IPS-20b (cell line): ENCODE measurements at regions not wholly inside any gene's neighbourhood (a gene's known extent, or its start where the extent isn't known, plus 50 kb on each side); places are given as distances from the start of the nearest gene placed in this dataset.

Experiments used
- H3K27ac ChIP-seq: one replicate; pipeline ENCODE4 v1.5.1; 2013; ENCODE audit warnings: low read length
- H3K27me3 ChIP-seq: 2 replicates; pipeline ENCODE4 v1.6.1; 2013; ENCODE audit warnings: mild to moderate bottlenecking, low read length, inconsistent platforms; ENCODE audit not compliant: insufficient read depth
- H3K36me3 ChIP-seq: 2 replicates; pipeline ENCODE4 v1.6.1; 2013; ENCODE audit warnings: low read depth, mild to moderate bottlenecking, inconsistent platforms, low read length, moderate library complexity; ENCODE audit not compliant: insufficient read depth
- H3K4me1 ChIP-seq: 2 replicates; pipeline ENCODE4 v1.6.1; 2013; ENCODE audit warnings: mild to moderate bottlenecking, control low read depth, inconsistent platforms, low read length, moderate library complexity; ENCODE audit not compliant: insufficient read depth
- H3K4me3 ChIP-seq: 2 replicates; pipeline ENCODE4 v1.5.1; 2013; ENCODE audit warnings: mild to moderate bottlenecking, low read length, inconsistent platforms
- H3K9ac ChIP-seq: 2 replicates; pipeline ENCODE4 v1.6.1; 2013; ENCODE audit warnings: low read depth, mild to moderate bottlenecking, inconsistent platforms, low read length, moderate library complexity
- H3K9me3 ChIP-seq: 2 replicates; pipeline ENCODE4 v1.6.1; 2013; ENCODE audit warnings: mild to moderate bottlenecking, low read depth, low read length, inconsistent platforms; ENCODE audit not compliant: insufficient read depth

DNA sequence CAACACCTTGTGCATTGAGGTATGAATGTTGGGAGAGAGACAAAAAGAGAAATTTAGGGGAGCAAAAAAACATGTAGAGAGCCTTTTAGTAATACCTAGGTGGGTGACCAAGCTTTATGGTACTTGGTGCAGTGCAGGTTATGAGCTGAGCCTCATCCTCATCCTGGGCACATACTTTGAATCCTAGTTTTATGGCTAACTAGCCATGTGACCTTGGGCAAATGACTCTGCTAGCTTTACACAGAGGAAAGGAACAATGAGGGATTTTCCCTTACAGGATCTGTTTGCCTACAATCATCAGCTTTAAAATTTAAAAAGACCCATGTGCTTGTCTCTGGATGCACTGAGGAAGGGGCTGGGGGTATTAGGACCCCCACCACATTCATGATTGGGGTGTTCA lies 187.8 kb upstream of the ISX start:
- no peaks in the 10 kb centered on the region for H3K27me3 ChIP-seq
- no peak overlapping the region for H3K4me3 ChIP-seq
- H3K9me3 ChIP-seq = no peaks in the 10 kb centered on the region
- no peak overlapping the region for H3K9ac ChIP-seq
- H3K36me3 ChIP-seq = no peaks in the 10 kb centered on the region
- no peaks in the 10 kb centered on the region for H3K4me1 ChIP-seq
- no peak overlapping the region for H3K27ac ChIP-seq

- Histone ChIP-seq H3K27ac (no peak overlapping the region), H3K4me1 (no peaks in the 10 kb centered on the region), H3K27me3 (no peaks in the 10 kb centered on the region), H3K4me3 (no peak overlapping the region), H3K36me3 (no peaks in the 10 kb centered on the region), H3K9me3 (no peaks in the 10 kb centered on the region), H3K9ac (no peak overlapping the region)
Measured at GRCh38 chr22:34879001-34879400, 187.0 kb upstream of the ISX start.

DNA sequence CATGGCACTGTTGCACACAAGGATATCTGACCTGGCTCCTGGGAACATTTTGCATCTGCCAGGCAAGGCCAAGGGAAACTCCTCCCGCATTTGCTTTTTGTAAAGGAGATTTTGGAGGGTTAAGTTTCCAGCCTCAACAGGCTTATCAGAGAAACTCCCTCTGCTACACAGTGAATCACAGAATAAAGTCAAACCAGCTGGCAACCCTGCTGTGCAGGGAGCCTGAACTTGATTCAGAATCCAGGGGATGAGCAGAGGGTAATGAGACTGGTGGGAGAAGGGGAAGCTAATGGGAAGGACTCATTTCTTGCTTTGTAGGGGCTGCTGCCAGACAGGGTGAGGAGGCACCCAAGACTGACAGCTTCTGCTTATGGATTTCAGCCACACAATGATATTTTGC lies 185.3 kb upstream of the ISX start:
- Histone ChIP-seq H3K36me3 (no peaks in the 10 kb centered on the region), H3K27me3 (no peaks in the 10 kb centered on the region), H3K27ac (no peak overlapping the region), H3K4me3 (no peak overlapping the region), H3K9ac (no peak overlapping the region), H3K4me1 (no peaks in the 10 kb centered on the region), H3K9me3 (no peaks in the 10 kb centered on the region)

DNA sequence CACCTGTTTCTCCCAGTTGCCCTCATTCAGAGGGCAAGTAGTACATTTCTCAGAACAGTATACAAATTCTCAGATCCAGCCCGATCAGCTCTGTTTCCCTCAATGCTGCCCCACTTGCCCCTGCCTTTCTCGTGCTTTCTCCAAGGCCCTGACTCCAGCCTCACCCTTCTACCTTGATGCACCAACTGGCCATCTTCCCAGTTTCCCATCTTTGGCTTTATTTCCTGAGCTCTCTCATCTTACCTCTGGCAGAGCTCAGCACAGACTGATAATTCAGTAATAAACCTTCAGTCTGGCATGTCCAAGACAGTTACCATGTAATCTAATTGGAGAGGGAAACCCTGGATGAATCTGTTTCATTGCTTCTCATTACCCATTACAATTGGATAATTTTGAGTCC lies 184.5 kb upstream of the ISX start:
- H3K36me3 ChIP-seq = no peaks in the 10 kb centered on the region

GRCh38 chr22:34885852-34886251 lies 180.1 kb upstream of the ISX start:
- no peaks in the 10 kb centered on the region for H3K27me3 ChIP-seq
- H3K4me3 ChIP-seq = no peak overlapping the region
- no peaks in the 10 kb centered on the region for H3K4me1 ChIP-seq
- H3K9ac ChIP-seq = no peak overlapping the region
- peaks cover 21% of the 10 kb centered on the region for H3K9me3 ChIP-seq
- H3K36me3 ChIP-seq = no peaks in the 10 kb centered on the region
- no peak overlapping the region for H3K27ac ChIP-seq

More for the DNA sequence above, 184.5 kb upstream of the ISX start:
- no peaks in the 10 kb centered on the region for H3K4me1 ChIP-seq
- no peak overlapping the region for H3K27ac ChIP-seq
- no peaks in the 10 kb centered on the region for H3K27me3 ChIP-seq
- no peaks in the 10 kb centered on the region for H3K9me3 ChIP-seq
- no peak overlapping the region for H3K9ac ChIP-seq
- no peak overlapping the region for H3K4me3 ChIP-seq

- Histone ChIP-seq H3K4me1 (no peaks in the 10 kb centered on the region), H3K9me3 (peaks cover 26% of the 10 kb centered on the region), H3K9ac (no peak overlapping the region), H3K27ac (no peak overlapping the region), H3K27me3 (no peaks in the 10 kb centered on the region), H3K36me3 (no peaks in the 10 kb centered on the region), H3K4me3 (no peak overlapping the region)
Measured at GRCh38 chr22:34886391-34886790, 179.6 kb upstream of the ISX start.

DNA sequence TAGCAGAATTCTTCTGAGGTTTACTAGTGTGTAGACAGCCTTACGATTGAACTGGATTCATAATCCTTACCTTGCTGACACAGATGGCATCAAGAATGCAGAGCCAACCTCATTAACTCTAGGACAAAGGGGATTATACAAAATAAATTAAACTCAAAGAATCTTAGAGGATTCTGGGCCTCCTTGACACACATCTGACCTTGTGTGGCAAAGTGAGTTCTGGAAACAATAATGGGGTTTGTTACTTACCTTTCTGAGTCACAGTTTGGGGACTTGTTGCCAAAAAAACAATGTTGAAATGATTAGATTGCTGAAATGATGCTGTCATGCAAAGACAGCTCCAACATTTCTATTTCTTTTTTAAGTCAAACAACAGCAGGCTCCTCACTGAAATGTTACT lies 179.1 kb upstream of the ISX start:
- Histone ChIP-seq H3K4me3 (no peak overlapping the region), H3K9me3 (peaks cover 26% of the 10 kb centered on the region), H3K27ac (no peak overlapping the region), H3K9ac (no peak overlapping the region), H3K36me3 (no peaks in the 10 kb centered on the region), H3K27me3 (no peaks in the 10 kb centered on the region), H3K4me1 (no peaks in the 10 kb centered on the region)

- H3K27ac ChIP-seq = no peak overlapping the region
- H3K9me3 ChIP-seq = no peaks in the 10 kb centered on the region
- H3K4me3 ChIP-seq = no peak overlapping the region
- H3K36me3 ChIP-seq = no peaks in the 10 kb centered on the region
- H3K4me1 ChIP-seq = no peaks in the 10 kb centered on the region
- no peak overlapping the region for H3K9ac ChIP-seq
- no peaks in the 10 kb centered on the region for H3K27me3 ChIP-seq
Measured at GRCh38 chr22:34897126-34897525, 168.8 kb upstream of the ISX start.

- Histone ChIP-seq H3K4me1 (no peaks in the 10 kb centered on the region), H3K4me3 (no peak overlapping the region), H3K36me3 (no peaks in the 10 kb centered on the region), H3K9ac (no peak overlapping the region), H3K9me3 (no peaks in the 10 kb centered on the region), H3K27ac (no peak overlapping the region), H3K27me3 (no peaks in the 10 kb centered on the region)
Measured at GRCh38 chr22:34902335-34902734, 163.6 kb upstream of the ISX start.

DNA sequence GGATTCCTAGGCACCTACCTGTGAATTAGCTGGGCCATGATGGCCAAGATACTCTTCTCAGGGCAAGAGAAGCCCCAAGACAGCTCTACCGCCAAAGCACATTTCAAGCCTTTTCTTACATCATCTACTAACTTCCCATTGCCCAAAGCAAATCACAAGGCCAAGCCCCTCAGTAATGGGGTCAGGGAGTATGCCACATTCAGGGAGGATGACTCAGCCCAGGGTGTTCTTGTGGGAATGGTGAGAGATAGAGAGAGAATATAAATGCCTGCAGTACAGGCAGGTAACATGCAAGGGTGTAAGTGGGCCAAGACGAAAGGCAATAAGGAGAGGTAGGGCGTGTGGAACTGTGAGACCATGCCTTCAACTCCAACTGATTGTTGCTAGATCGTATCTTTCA lies 162.5 kb upstream of the ISX start:
- Histone ChIP-seq H3K27ac (no peak overlapping the region), H3K27me3 (no peaks in the 10 kb centered on the region), H3K4me3 (no peak overlapping the region), H3K9ac (no peak overlapping the region), H3K4me1 (no peaks in the 10 kb centered on the region), H3K9me3 (no peaks in the 10 kb centered on the region), H3K36me3 (no peaks in the 10 kb centered on the region)

DNA sequence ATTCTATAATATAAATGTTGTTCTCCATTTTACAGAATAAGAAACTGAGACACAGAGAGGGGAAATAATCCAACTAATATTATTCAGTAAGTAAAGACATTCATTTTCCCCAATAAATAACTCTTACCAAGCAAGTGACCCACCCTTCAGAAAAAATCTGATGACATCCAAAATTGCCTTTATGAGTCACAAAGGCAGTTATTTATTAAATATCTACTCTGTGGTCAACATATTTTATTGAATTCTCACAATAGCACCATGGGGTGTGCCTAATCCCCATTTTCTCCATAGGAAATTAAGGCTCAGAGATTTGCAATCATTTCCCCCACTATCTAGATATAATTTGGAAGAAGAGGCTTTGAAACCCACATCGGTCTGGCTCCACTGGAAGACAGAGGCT lies 161.5 kb upstream of the ISX start:
- no peak overlapping the region for H3K9ac ChIP-seq
- no peak overlapping the region for H3K4me3 ChIP-seq
- no peak overlapping the region for H3K27ac ChIP-seq
- no peaks in the 10 kb centered on the region for H3K36me3 ChIP-seq
- no peaks in the 10 kb centered on the region for H3K27me3 ChIP-seq
- no peaks in the 10 kb centered on the region for H3K4me1 ChIP-seq
- no peaks in the 10 kb centered on the region for H3K9me3 ChIP-seq

- Histone ChIP-seq H3K27ac (no peak overlapping the region), H3K4me1 (no peaks in the 10 kb centered on the region), H3K9ac (no peak overlapping the region), H3K9me3 (no peaks in the 10 kb centered on the region), H3K36me3 (no peaks in the 10 kb centered on the region), H3K27me3 (no peaks in the 10 kb centered on the region), H3K4me3 (no peak overlapping the region)
Measured at GRCh38 chr22:34913826-34914225, 152.1 kb upstream of the ISX start.

- H3K4me1 ChIP-seq = no peaks in the 10 kb centered on the region
- H3K9me3 ChIP-seq = no peaks in the 10 kb centered on the region
- no peak overlapping the region for H3K27ac ChIP-seq
- H3K36me3 ChIP-seq = no peaks in the 10 kb centered on the region
- no peak overlapping the region for H3K4me3 ChIP-seq
- no peaks in the 10 kb centered on the region for H3K27me3 ChIP-seq
- H3K9ac ChIP-seq = no peak overlapping the region
Measured at GRCh38 chr22:34914846-34915245, 151.1 kb upstream of the ISX start.
